Dermis blood vessel endothelial cell (primary cell): ENCODE measurements at regions not wholly inside any gene's neighbourhood (a gene's known extent, or its start where the extent isn't known, plus 50 kb on each side); places are given as distances from the start of the nearest gene placed in this dataset.

Experiments used
- DNase-seq: peaks from one replicate; pipeline ENCODE4 v3.0.0; 2010

DNA sequence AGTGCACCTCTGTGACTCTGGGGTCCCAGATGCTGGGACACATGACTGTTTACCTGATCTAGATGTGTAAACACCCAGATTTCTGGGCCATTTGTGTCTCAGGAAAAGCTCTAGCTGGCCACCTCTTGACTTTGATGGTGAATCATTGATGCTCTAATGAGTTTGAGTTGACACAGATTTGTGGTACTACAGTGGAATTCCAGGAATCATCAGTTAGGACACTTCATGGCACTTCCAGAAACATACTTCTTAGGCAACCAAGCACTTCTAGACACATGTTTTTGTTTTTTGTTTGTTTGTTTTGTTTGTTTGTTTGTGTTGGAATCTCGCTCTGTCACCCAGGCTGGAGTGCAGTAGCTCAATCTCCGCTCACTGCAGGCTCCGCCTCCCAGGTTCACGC lies 302.2 kb upstream of the ZMIZ1 start:
- no peak for DNase-seq

DNA sequence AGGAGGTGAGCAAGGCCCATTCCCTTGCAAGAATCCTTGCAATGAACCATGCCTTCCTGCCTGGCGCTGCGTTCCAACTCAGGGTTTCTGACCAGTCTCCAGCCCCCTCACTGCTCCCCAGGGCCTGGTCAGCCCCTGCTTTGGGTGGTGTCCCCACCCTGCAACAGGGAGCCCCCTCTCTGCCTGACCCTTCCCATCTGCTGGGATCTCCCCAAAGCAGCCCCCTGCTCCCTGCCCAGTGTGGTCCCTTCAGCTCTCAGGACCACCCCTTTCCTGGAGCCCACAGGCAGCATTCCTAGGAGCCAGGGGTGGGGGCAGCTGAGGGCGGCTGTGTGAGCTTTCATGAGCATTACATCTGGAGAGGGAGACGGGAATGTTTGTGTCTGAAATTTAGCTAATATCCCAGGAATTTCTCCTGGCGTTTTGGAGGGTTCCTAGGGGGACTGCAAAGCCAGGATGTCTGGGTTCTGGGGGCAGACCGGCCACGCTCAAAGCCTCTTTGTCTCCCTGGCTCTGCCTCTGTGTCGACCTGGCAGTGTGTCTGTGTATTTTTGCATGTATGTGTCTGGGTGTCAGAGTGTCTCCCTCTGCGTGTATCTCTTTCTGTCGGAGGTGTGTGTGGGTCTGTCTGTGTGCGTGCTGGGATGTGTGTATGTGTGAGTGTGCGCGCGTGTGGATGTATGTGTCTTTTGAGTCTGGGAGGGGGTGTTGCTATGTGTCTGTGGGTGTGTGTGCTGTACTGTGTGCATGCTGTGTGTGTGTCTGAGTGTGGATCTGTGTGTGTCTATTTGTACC lies 300.5 kb upstream of the ZMIZ1 start:
- DNase-seq = no peak

DNA sequence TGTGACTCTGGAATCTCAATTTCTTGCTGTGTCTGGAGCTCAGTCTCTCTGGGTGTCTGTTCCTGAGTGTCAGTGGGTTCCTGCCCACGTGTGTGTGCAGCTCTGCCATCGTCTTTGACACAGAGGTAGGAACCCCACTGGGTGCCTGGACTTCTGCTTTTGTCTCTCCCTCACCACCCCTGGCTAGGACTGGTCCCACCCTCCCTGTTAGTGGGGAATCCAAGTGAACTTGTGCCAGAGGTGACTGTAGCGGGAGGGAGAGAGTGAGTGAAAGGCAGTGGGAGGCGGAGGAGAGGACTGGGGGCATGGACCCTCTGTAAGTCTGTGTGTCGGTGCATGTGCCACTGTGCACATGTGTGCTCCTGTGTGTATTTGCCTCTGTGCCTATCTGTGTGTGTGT lies 299.9 kb upstream of the ZMIZ1 start:
- no peak for DNase-seq

DNA sequence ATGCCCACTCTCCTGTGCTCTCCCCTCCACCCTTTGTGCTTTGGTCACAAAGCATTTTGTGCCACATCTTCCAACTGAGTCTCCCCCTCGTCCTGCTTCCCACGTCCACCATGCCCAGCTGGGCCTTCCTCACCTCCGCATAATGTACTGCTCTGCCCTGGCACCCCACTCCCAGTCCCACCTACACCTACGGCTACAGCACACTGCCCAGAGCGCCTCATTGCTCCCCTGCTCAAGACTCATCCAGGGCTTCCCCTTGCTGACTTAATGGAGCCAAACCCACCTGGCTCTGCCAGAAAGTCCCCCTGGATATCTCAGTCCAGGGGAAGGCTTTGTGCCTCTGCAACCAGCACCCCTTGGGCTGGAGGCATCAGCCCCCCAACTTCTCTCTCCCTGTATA lies 299.2 kb upstream of the ZMIZ1 start:
- DNase-seq = no peak

DNA sequence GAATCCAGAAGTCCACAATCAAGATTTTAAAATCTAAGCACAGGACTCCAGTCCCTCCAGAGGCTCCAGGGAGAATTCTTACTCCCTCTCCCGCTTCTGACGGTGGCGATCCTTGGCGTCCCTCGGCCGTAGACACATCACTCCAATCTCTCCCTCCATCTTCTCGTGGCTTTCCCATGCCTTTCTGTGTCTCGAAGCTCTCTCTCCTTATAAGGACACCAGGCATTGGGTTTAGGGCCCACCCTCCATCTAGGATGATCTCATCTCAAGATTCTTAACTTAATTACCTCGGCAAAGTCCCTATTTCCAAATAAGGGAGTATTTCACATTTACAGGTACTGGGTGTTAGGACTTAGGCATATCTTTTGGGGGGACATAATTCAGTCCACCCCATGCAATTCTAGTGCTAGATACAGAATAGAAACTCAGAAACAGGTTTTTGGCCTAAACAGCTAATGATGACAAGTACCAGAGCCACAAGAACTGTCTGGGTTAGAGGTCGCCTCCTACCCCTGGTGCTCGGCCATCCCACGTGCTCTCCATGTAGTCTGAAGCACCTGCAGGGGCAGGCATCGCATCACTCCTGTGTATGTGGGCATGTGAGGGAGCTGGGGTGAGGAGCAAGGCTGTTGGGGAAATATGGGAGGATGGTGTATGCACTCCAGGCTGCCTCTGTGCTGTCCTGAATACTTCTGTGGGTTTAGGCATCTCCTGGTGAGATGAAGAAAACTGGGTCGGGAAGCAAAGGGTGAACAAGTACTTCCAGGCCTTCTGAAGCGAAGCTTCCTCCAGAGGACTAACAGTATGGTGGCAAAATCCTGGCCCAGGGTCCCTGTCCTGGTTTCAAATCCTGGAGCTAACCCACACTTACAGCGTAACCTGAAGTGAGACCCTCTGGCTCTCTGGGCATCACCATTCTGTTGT lies 298.3 kb upstream of the ZMIZ1 start:
- no peak for DNase-seq

DNA sequence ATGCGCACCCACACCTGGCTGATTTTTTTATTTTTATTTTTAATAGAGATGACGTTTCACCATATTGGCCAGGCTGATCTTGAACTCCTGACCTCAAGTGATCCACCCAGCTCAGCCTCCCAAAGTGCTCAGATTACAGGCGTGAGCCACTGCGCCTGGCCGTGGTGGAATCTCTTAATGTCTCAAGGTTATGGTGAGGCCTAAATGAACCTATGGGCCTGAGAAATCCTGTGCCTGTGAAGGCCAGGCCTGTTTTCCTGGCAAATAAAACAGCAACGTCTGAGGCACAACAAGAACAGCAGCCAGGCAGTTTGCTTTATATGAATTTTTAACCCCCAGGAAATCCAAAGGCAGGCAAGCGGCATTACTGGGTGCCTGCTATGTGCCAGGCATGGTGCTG lies 297.5 kb upstream of the ZMIZ1 start:
- DNase-seq = no peak

DNA sequence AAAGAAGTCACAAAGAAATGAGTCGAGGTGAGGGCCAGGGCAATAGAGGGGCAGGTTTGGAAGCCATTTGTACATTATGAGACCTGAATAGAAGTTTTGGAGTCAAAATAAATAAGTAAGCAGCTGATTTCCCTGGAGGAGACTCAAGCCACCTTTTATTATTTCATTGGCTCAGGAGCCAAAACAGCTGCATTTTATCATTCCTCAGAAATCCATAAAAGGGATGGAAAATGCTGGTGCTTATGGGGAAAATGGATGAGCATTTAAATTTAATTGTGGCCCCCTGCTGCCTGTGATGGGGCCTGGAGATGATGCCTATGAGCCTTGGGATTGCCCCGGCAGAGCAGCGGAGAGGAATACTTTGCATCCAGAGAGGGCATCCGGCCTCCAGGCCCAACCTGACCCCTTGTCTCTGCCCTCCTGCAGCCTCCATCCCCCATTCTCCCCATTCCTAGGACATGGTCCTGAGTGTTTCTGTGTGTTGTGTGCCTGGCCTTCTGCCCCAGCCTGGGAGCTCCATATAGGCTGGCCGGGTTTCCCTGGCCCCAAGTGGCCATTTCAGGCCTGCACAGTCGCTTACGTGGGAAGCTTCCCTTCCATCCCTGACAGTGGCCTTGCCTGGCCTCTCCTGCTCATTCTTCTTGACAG lies 296.8 kb upstream of the ZMIZ1 start:
- no peak for DNase-seq

DNA sequence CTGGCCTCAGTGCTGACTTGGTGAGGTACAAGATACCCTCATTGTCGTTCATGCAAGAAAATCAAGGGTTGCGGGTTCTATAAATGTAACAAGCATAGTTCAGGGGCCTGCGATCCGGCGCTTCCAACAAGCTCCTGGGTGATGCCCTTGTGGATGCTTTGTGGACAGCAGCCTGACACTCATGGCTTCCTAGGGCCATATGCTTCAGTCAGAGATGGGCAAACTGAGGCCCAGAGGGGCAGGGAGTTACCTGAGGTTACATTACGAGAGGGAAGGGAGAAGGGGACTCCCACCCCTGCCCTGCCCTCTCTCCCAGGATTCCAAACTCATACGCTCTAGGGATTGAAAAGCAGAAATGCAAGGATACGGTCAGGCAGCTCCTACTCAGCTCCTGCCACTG lies 296.3 kb upstream of the ZMIZ1 start:
- DNase-seq = no peak

DNA sequence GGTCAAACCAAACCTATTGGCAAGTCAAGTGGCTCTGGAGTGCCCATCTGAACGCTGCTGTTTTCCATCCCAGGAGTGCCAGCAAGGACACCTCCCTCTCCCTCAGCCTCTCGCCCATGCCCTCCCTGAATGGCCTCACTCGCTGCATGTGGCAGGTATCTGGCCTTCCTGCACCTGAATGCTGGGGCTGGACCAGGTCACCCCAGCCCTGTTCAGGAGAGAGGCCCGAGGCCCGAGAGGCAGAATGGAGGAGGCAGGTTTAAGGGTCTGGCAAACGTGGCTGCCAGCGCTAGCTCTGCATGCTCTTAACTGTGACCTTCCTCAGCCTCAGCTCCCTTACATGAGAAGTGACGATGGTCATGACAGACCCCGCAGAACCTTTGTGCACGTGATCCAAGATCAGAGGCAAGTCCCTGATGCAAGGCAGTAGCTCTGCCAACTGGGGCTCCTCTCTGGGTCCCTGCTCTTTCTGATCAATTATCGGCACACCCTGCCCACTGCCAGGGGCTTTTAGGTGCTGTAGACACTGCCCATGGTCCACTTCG lies 295.7 kb upstream of the ZMIZ1 start:
- DNase-seq = no peak

DNA sequence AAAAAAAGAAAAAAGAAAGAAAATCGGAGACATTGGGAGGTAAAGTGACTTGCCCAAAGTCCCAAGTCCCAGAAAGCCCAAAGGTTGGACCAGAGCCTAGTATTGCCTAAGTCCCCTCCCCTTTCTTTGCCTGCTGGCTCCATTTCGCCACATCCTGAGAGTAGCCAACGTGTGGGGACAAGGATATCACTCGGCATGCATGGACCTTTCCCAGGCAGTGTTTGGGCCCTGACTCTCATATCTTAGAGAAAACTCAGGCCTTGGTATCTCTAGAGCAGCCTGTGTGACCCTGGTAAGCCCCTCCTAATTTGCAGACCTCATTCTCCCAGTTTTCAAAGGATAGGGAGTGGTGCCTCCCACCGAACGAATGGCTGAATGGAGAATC lies 294.2 kb upstream of the ZMIZ1 start:
- no peak for DNase-seq

DNA sequence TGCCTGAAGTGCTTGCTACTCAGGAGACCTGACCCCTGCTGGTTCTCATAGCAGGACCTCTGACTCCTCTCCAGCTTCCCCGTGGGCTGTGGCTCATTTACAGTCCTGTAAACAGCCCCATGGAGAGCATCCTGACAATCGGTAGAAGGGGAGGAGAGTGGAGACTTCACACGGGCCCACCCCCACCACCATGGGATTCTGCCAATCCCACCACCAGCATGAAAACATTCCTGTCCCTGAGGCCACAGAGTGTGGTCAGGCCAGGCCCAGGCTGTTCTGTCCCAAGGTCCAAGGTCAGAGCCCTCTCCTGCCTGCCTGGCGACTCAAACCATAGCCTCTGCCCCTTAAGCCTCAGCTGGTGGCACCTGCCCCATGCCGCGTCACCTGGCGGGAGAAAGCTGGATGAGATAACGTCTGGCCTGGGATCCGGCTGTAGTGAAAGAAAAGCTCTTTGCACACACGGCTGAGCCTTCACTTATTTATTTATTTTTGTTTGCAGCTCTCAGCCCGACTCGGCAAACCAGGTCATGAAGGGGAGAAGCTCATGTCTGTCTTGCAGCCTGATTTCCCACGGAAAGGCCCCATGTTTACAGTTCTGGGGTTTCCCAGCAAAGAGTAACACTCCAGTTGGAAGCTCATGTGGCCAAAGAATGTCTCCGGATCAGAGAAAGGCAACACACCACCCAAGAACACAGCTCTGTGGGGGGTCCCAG lies 293.6 kb upstream of the ZMIZ1 start:
- no peak for DNase-seq

DNA sequence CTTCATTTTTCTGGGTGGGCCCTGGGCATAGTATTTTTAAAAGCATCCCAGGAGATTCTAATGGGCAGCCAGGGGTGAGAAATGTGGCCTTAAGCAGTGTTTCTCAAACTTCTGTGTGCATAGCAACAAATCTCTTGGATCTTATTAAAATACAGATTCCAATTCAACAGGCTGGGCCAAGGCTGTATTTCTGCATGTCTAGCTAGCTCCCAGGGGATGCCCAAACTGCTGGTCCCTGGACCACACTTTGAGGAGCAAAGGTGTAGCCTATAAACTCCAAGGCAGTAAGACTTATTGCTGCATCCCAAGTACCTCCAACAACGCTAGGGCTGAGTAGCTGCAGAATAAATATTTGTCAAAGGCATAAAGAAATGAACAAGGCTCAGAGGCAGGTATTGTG lies 292.9 kb upstream of the ZMIZ1 start:
- DNase-seq = no peak

DNA sequence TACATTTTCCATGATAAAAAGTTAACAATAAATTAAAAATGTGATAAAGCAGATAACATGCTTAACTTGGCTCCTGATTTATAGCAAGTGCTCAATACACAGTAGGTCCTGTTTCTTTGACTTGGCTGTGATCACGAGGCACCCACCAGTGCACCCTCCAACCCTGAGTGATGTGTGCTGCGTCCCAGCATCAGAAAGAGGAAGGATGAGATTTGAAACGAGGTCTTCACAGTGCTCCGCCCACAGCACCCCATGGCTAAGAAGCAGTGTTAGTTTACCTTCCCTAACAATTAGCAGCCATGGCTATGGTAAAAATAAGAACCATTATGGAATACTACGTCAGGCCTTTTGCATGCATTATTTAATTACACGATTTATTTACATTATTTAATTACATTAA lies 292.0 kb upstream of the ZMIZ1 start:
- DNase-seq = no peak

DNA sequence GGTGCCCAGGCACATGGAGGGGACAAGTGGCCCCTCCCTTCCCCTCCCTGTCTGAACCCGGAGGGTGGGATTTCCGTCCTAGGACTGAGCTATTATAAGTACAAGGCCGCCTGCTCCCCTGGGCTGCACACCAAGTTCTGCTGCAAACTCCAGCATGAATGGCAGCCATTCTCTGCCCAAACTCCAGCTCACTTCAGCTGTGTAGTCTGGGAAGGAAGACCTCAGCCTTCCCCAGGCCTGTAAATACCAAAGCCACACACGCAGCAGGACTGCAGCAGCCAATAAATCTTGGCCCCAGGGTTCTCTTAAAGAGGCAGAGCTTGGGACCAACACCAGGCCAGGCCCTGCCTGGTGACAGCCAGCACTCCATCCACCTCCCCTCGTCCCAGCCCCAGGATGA lies 291.3 kb upstream of the ZMIZ1 start:
- DNase-seq = no peak

DNA sequence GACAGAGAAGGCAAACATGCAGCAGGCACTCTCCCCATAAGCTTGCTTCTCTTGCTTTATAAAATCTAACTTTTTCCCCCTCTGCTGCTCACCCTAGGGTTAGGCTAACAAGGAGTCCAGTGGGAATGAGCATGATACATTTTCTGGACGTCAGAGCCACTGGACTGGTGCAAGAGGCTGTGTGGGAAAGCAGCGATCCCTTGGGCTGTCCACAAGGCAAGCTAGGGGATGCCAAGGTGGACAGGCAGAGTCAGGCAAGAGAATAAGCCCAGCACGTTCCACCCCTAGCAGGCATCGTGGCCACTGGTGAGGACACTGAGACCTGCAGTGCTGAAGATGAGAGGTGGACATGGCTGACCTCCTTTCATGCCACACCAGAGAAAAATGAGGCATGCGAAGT lies 290.9 kb upstream of the ZMIZ1 start:
- DNase-seq = no peak

DNA sequence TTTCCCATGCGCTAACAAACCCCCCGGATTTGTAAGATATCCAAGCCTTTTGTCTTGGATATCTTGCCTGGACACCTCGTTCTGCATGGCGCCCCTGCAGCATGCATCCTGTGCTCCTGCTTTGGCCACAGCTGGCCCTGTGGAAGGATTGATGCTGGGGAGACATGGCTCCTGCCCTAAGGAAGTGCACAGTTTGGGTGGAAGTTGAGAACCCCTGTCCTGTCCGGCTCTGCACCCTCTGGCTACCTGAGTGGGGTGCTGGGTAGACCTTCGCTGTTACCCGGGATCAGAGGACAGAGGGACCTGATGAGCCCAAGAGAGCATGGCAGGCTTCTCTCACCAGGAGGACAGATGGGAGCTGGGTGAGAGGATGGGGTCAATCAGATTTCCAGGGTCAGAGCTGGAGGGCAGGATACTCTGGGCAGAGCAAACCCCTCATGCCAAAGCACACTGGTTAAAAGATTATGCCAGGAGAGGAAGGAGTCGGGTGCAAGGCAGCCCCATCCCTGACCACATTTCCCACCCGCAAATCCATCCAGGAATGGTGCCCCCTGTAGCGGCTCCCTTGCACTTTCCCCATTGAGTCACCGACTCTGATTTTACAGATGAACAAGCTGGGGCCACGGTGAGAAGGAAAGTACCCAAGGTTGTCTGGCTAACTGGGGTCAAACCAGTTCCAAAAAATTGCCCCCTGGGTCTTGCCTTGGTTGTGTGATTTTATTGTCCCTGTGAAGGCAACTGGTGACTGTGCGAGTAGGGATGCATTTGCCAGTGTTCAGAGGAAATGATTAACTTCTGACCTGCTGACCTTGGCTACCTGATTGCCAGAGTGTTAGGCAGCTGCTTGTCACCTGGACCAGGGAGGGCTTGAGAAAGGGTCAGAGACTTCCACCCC lies 290.1 kb upstream of the ZMIZ1 start:
- peak; percentile 9 for DNase-seq

DNA sequence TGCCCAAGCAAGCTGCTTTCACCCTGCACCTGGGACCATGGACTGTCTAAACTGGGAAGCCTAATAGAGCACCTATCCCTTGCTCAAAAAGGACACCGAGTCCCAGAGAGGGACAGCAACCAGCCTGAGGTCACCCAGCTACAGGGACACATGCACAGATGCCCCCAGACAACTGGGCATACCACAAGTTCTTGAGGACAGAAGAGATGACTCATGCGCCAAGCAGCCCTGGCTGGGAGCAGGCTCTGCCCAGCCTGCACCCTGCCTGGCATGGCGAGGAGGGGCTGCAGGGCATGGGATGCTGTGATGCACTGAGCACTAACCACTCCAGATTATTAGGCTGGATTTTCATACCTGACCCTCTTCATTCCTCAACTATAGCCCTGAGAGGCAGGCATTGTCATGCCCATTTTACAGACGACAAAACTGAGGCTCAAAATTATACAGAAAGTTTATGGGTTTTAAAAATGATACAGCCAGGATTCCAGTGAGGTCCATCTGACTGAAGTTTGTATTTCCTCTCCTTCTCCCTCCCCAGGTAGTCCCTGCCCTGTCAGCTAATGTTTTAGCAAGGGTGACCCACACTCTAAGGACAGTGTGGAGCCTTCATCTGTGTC lies 289.3 kb upstream of the ZMIZ1 start:
- DNase-seq = no peak

DNA sequence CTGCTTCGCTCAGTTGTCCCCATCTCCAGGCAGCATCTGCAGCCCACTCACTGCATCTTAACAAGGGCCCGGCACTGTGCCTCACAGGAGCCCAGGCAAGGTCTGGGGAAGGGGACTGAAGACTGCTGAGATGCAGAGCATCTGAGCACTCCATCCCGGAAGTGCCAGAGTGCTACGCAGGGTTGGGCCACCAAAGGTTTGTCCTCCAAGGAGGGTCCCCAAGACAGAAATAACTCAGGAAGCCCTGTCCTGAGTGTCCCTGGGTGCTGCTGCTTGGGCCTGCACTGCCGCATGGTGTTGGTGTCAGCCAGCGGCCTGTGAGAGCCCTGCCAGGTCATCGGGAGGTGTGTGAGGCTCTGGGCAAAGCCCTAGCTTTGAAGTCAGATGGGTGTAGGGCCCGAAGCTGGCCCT lies 288.2 kb upstream of the ZMIZ1 start:
- DNase-seq = no peak

DNA sequence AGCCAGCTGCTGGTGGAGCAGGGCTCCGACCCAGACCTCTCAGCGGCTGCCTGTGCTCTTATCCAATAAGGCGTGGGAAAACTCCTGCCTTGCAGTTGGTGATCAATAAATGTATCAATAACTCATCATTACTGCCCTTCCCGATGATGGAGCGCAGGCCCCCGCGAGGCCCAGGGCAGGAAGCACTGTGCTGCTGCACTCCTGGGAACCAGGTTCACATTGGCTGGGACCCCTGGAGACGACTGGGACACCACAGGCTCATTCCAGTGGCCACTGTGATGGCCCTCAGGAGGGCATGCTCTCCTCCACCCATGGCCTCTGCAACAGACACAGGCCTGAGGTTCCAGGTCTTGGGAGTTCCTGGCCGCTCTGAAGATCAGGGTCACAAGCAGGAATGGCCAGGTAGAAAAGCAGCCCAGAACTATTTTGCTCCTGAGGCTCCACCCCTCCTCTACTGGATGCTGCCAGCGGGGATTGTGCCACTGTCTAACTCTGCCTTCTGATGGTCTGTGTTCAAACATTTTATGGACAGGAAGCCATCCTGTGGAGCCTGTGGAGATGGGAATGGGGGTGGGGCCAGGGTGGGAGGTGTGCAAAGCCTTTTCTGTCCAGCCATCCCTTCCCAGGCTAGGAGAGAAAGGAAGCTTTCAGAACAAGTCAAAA lies 287.4 kb upstream of the ZMIZ1 start:
- DNase-seq = no peak

DNA sequence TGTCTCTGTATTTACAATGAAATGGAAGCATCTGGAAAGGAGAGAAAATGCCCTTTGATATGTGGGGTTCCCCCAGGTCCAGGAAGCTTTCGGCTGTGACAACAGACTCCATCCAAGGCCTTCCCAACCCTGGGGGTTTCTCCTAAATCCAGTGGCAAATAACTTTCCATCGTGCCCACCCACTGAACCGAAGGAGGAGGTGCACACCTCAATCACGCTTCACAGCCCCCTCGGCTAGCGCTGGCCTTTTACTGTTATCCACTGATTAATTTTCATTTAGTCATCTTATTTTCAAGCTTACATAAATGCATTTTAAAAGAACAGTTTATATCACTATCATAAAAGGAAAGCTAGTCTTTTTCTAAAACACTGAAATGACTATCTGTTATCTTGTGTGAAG lies 286.8 kb upstream of the ZMIZ1 start:
- no peak for DNase-seq

DNA sequence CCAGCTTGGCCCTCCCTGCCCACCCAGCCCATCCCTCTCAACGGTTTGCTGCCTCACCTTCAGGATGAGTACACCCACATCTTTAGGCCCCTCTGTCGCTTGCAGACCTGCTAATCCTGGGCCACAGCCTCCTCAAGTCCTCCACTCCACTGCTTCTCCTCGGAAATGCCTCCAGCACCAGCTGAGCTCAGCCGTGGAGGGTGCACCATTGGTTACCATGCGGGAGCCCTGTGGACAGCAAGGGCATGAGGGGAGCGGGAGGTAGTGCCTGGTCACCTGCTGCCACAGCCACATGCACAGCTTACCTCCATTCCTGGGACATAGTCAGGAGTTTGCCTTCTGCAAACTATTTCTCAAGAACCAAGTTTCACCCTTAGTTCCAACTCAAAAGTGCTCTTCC lies 286.3 kb upstream of the ZMIZ1 start:
- no peak for DNase-seq
